BLaER1 (cell line): ENCODE measurements at regions not wholly inside any gene's neighbourhood (a gene's known extent, or its start where the extent isn't known, plus 50 kb on each side); places are given as distances from the start of the nearest gene placed in this dataset.
"Not testable (repeated sequence)": the region's sequence is repeated elsewhere in the genome, so short reads cannot be mapped to it uniquely, and the experiment has no call there.

ENCODE experiments used
- H3K27ac ChIP-seq: shearing (Covaris generic); formaldehyde crosslinking; 2 replicates; pipeline ENCODE4 v1.8.1; 2022
- H3K27me3 ChIP-seq: shearing (Covaris generic); formaldehyde crosslinking; 2 replicates; pipeline ENCODE4 v1.8.1; 2022
- H3K36me3 ChIP-seq: shearing (Covaris generic); formaldehyde crosslinking; 2 replicates; pipeline ENCODE4 v1.8.1; 2022
- H3K4me1 ChIP-seq: shearing (Covaris generic); formaldehyde crosslinking; 2 replicates; pipeline ENCODE4 v1.8.1; 2022
- H3K4me2 ChIP-seq: shearing (Covaris generic); formaldehyde crosslinking; 2 replicates; pipeline ENCODE4 v1.8.1; 2022
- H3K4me3 ChIP-seq: shearing (Covaris generic); formaldehyde crosslinking; 2 replicates; pipeline ENCODE4 v1.8.1; 2022
- H3K9ac ChIP-seq: shearing (Covaris generic); formaldehyde crosslinking; 2 replicates; pipeline ENCODE4 v1.8.1; 2022
- H3K9me3 ChIP-seq: shearing (Covaris generic); formaldehyde crosslinking; 2 replicates; pipeline ENCODE4 v1.8.1; 2022
- H4K20me1 ChIP-seq: shearing (Covaris generic); formaldehyde crosslinking; 2 replicates; pipeline ENCODE4 v1.8.1; 2022

DNA sequence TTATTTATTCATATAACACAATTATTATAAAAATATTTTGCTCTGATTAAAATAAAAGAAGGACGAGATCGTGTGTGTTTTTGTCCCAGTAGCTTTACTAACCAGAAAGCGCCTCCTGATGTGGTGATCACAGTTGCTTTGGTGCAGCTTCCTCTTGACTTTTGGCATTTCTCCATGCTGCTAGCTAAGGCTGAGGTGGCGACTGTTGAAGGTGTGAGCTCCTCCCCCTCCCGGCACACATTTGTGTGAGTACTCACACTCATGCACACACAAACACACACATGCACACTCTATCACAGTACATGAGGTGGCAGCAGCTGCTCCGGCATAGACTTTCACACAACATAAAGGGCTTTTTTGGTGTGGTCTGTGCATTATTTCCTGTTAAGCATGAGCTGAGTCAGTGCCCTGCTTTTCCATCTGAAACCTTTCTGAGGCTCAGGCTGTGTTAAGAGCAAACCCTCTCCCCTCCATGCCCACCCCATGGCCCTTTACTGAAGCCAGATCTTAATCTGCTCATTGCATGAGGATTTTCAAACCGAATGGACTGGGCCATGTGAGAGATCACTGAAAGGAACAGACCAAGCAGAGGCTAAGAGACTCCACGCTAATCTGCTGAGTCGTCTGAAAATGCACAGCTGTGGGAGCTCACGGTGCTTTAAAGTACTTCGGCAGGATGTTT, 53.3 kb downstream of the FOXD4L1 start:
- H3K36me3 ChIP-seq, H3K9ac ChIP-seq, H4K20me1 ChIP-seq, H3K27me3 ChIP-seq, H3K4me3 ChIP-seq, H3K4me1 ChIP-seq, H3K27ac ChIP-seq, H3K9me3 ChIP-seq: not testable (repeated sequence)
- peak overlapping the region; percentile 47 for H3K4me2 ChIP-seq

DNA sequence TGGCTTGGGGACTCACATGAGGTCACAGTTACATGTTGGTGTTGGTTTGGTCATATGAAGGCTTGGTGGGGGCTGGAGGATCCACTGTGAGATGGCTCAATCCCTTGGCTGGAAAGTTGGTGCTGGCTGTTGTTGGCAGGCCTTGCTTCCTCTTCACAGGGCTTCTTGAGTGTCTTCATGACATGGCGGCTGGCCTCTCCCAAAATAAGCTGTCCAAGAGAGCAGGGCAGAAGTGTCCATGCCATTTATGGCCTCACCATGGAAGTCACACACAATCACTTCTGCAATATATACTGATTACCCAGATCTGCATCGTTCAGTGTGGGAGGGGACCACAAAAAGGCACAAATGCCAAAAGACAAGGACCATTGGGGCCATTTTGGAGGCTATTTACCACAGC, 61.4 kb downstream of the FOXD4L1 start:
- H3K36me3 ChIP-seq, H3K27me3 ChIP-seq: not testable (repeated sequence)

DNA sequence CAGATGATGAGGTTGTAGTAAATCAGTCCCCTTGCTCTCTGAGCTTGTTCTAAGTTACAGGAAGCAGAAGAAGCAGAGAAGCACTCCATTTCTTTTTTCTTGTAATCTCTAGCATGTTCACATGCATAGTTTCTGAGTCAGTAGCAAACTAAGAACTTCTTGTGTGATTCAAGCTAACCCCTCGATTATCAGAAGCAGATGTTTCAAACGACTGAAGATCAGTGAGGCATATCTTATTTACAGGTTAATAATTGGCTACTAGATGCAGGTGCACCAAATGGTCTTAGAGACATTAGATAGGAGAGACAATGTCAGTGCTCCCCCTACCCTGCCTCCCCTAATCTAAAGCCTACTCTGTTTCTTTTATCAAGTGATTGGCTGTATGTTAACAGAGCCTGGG, 64.2 kb downstream of the FOXD4L1 start:
- not testable (repeated sequence) for H3K27me3 ChIP-seq, H3K4me3 ChIP-seq, H3K4me2 ChIP-seq, H3K9ac ChIP-seq, H3K27ac ChIP-seq, H3K4me1 ChIP-seq, H3K36me3 ChIP-seq, H4K20me1 ChIP-seq, H3K9me3 ChIP-seq

More for the DNA sequence above, 61.4 kb downstream of the FOXD4L1 start:
- not testable (repeated sequence) for H4K20me1 ChIP-seq, H3K4me3 ChIP-seq, H3K9ac ChIP-seq, H3K27ac ChIP-seq, H3K4me1 ChIP-seq, H3K9me3 ChIP-seq, H3K4me2 ChIP-seq

DNA sequence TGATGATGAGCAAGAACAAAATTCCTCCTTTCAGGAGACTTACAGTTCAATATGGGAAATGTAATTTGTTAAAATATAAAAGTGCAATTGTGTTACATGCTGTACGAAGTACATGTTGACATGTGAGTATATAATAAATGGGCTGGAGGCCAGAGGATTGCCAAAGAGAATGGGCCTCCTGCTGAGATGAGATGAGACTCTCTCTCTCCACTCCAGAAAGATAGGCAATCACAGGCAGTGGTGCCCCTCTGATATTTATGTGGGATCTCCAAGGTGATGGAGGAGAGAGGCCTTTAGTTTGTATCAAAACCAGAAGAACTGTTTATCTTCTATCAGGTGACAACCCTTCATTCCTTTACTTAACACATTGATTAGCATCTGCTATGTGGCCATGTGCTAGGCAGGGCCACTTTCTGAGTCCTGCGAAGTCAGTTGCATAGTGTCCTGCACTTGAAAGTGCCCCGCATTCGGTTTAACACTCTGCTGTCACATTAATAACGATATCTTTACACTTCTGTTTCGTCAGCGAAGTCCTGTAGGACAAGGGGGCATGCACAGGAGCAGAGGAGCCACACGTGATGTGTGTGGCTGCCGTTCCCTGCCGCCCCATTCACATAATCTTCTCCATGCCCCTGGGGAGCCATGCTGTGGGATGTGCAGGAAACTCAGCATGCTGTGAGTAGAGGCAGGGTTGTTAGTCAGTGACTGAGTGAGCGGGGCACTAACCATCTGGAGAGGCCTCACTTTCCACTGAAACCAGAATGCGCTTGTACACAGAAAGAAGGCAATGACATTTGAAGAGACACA, 60.2 kb upstream of the RABL2A start:
- H3K4me1 ChIP-seq, H3K27ac ChIP-seq, H3K36me3 ChIP-seq, H4K20me1 ChIP-seq, H3K27me3 ChIP-seq, H3K9me3 ChIP-seq, H3K4me2 ChIP-seq, H3K9ac ChIP-seq, H3K4me3 ChIP-seq: not testable (repeated sequence)

DNA sequence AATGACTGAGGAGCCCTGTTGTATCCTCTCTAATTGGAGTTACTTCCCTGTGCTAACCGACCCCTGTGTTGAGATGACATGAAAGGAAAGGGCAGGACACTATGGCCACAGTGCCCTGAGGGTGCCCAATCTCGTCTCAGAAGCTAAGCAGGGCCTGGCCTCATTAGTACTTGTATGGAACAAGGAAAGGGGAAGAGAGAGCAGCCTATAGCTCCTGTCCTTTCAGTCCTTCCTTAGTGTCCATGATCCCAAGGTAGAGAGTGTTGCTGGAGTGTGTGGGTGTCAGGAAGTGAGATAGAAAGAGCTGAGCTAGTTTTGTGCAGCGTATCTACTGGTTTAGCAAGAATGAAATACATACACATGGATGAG, 59.6 kb upstream of the RABL2A start:
- not testable (repeated sequence) for H3K9me3 ChIP-seq, H3K27ac ChIP-seq, H4K20me1 ChIP-seq, H3K36me3 ChIP-seq, H3K4me1 ChIP-seq, H3K9ac ChIP-seq, H3K27me3 ChIP-seq, H3K4me3 ChIP-seq, H3K4me2 ChIP-seq

DNA sequence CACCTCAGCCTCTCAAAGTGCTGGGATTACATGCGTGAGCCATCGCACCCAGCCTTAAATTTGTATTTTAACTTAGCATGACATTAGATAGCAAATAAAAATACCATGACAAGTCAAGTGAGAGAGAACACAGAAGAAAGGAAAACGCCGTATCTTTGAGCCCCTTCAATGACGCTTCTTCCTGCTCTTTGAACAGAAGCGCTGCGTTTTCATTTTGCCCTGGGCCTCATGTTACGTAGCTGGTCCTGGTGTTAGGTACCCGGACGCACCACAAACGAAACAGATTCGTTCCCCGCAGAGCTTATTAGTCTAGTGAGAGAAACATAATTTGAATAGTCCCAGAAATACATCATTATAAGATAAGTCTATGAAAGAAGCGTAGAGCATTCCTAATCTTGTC, 58.8 kb upstream of the RABL2A start:
- not testable (repeated sequence) for H3K9ac ChIP-seq, H3K36me3 ChIP-seq, H4K20me1 ChIP-seq, H3K27ac ChIP-seq, H3K4me3 ChIP-seq, H3K4me1 ChIP-seq, H3K27me3 ChIP-seq, H3K4me2 ChIP-seq, H3K9me3 ChIP-seq

DNA sequence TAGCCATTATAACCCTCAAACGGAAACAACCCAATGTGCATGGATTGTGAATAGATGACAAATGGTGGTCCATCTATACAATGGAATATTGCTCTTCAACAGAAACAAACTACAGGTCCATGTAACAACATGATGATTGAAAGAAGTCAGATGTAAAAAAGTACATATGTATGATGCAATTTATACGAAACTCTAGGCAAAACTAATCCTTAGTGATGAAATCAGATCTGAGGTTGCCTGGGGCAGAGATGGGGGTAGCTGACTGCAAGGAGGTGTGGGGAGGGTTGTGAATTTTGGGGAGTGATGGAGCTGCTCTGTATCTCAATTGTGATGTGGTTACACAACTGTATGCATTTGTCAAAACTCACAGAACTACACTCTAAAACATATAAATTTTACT, 57.0 kb upstream of the RABL2A start:
- H4K20me1 ChIP-seq, H3K36me3 ChIP-seq, H3K4me3 ChIP-seq, H3K9ac ChIP-seq, H3K4me1 ChIP-seq, H3K9me3 ChIP-seq, H3K27ac ChIP-seq, H3K4me2 ChIP-seq, H3K27me3 ChIP-seq: not testable (repeated sequence)

DNA sequence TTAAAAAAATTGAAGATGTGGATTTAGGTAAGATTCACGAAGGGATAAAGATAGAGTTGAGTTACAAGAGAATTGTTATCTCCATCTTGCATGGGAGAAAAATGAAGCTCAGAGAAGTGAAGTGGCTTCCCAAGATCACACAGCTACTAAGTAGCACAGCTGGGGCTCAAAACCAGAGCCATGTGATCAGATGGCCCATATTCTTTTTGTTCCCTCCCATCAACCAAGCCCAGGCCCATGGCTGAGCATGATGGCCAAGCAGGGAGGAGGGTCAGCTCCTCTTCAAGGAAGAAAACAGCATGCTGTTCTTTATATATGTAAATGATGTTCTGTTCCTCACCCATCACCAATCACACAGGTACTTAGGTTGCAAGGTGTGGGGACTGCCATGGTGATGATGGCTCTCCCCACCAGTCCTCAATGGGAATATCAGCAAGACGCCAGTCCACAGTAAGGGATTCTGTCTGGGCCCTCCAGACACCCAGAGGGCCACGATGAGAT, 56.5 kb upstream of the RABL2A start:
- H3K4me1 ChIP-seq, H3K27ac ChIP-seq, H3K9me3 ChIP-seq, H3K9ac ChIP-seq, H3K4me2 ChIP-seq, H3K27me3 ChIP-seq, H3K36me3 ChIP-seq, H4K20me1 ChIP-seq, H3K4me3 ChIP-seq: not testable (repeated sequence)

DNA sequence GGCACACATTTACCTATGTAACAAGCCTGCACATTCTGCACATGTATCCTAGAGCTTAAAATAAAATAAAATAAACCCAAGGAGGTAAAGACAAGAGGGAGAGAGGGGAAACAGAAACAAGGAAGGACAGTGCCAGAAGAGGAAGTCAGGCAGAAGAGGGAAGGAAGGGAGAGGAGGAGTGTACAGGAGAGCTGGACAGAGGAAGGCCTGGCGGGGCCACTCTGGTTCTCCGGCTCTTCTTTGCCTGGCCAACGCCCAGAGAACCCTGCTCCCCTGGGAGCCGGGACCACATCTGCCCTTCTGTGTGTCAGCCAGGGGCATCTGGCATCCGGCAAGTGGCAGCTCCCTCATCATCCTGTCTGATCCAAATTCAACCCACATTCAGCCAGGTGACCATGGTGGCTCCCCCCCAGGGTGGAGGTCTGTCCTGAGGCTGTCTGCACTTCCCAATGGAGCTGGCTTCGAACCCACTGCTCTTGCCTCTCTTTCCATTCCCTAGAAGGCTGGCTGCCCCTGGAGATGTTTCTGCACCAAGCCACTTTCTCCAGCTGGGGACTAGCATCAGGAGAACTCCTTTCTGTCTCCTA, 55.5 kb upstream of the RABL2A start:
- H3K9me3 ChIP-seq, H4K20me1 ChIP-seq, H3K27me3 ChIP-seq, H3K9ac ChIP-seq, H3K36me3 ChIP-seq, H3K27ac ChIP-seq, H3K4me3 ChIP-seq, H3K4me2 ChIP-seq, H3K4me1 ChIP-seq: not testable (repeated sequence)

DNA sequence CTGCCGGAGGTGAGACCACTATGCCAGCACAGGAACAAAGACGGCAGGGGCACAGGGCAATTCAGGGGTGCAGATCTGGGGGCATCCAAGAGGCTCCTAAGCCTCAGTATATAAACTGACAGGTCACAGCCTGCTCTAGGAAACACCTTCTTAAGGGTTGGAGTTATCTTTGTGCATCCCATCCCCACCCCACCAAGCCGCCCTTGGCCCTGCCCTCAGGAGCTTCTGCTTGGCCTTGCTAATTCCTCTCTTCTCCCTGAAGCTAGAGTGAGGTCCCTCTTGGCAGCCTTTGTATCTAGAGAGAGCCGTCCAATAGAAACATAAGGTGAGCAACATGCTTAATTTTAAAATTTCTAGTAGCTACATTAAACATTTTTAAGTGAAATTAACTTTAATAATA, 51.3 kb upstream of the RABL2A start:
- not testable (repeated sequence) for H3K4me3 ChIP-seq

DNA sequence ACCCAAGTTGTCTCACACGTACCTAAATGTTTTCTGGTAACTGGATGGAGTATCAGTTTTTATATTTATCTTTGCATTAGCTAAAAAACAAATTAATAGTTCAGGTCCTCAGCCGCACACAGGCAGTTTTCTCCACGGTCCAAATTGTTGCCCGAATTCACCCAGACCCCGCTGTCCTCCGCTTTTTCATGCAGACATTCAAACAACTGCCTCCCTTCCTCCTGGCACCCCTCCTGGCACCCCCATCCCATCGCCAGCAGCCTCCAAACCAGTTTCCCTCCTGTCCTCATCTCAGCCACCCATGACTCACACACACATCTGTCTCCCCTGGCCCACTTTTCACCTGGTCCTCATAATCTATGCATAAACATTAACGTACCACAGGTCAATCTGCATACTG, 50.7 kb upstream of the RABL2A start:
- not testable (repeated sequence) for H3K27me3 ChIP-seq, H3K36me3 ChIP-seq, H3K27ac ChIP-seq, H4K20me1 ChIP-seq, H3K9me3 ChIP-seq, H3K9ac ChIP-seq, H3K4me2 ChIP-seq, H3K4me3 ChIP-seq, H3K4me1 ChIP-seq

More for the DNA sequence above, 51.3 kb upstream of the RABL2A start:
- H3K9me3 ChIP-seq, H4K20me1 ChIP-seq, H3K4me1 ChIP-seq, H3K27ac ChIP-seq, H3K27me3 ChIP-seq, H3K36me3 ChIP-seq, H3K4me2 ChIP-seq, H3K9ac ChIP-seq: not testable (repeated sequence)
